ENCODE measurements at regions not wholly inside any gene's neighbourhood (a gene's known extent, or its start where the extent isn't known, plus 50 kb on each side); places are given as distances from the start of the nearest gene placed in this dataset.

- H3K27ac ChIP-seq, result no peak overlapping the region
- H3K4me3 ChIP-seq (ENCODE audit: low read depth, low read length), result no peak overlapping the region
- TF ChIP-seq CTCF (IDR thresholded peaks at IDR 0.05; ENCODE audit: low read depth, low read length), result no peak
- DNase-seq, result no peak
- no peaks in the 10 kb centered on the region for H3K36me3 ChIP-seq
- H3K9me3 ChIP-seq (ENCODE audit: severe bottlenecking), result no peaks in the 10 kb centered on the region
- no peaks in the 10 kb centered on the region for H3K27me3 ChIP-seq (ENCODE audit: insufficient read depth, low read depth, severe bottlenecking)
Observed at GRCh38 chr16:54490112-54490488, 203.5 kb upstream of the IRX3 start.

GRCh38 chr16:54489225-54490111 is 202.9 kb upstream of the IRX3 start:
- DNase-seq, result no peak
- H3K27me3 ChIP-seq (ENCODE audit: insufficient read depth, low read depth, severe bottlenecking), result no peaks in the 10 kb centered on the region
- H3K36me3 ChIP-seq, result no peaks in the 10 kb centered on the region
- H3K4me3 ChIP-seq (ENCODE audit: low read depth, low read length), result no peak overlapping the region
- TF ChIP-seq CTCF (IDR thresholded peaks at IDR 0.05; ENCODE audit: low read depth, low read length), result no peak
- H3K27ac ChIP-seq, result no peak overlapping the region
- no peaks in the 10 kb centered on the region for H3K9me3 ChIP-seq (ENCODE audit: severe bottlenecking)

- Histone ChIP-seq H3K36me3 (no peaks in the 10 kb centered on the region), H3K27me3 (ENCODE audit: insufficient read depth, low read depth, severe bottlenecking) (no peaks in the 10 kb centered on the region), H3K9me3 (ENCODE audit: severe bottlenecking) (no peaks in the 10 kb centered on the region), H3K4me3 (ENCODE audit: low read depth, low read length) (no peak overlapping the region), H3K27ac (no peak overlapping the region)
- DNase-seq, result no peak
- no peak for TF ChIP-seq CTCF (IDR thresholded peaks at IDR 0.05; ENCODE audit: low read depth, low read length)
Observed at GRCh38 chr16:54488729-54489128, 202.1 kb upstream of the IRX3 start.

GRCh38 chr16:54487933-54488332 is 201.3 kb upstream of the IRX3 start:
- TF ChIP-seq CTCF (IDR thresholded peaks at IDR 0.05; ENCODE audit: low read depth, low read length), result no peak
- Histone ChIP-seq H3K4me3 (ENCODE audit: low read depth, low read length) (no peak overlapping the region), H3K27me3 (ENCODE audit: insufficient read depth, low read depth, severe bottlenecking) (no peaks in the 10 kb centered on the region), H3K27ac (no peak overlapping the region), H3K9me3 (ENCODE audit: severe bottlenecking) (no peaks in the 10 kb centered on the region), H3K36me3 (no peaks in the 10 kb centered on the region)
- no peak for DNase-seq

- no peak for DNase-seq
- no peak for TF ChIP-seq CTCF (IDR thresholded peaks at IDR 0.05; ENCODE audit: low read depth, low read length)
- H3K9me3 ChIP-seq (ENCODE audit: severe bottlenecking), result no peaks in the 10 kb centered on the region
- no peaks in the 10 kb centered on the region for H3K36me3 ChIP-seq
- no peak overlapping the region for H3K27ac ChIP-seq
- no peaks in the 10 kb centered on the region for H3K27me3 ChIP-seq (ENCODE audit: insufficient read depth, low read depth, severe bottlenecking)
- no peak overlapping the region for H3K4me3 ChIP-seq (ENCODE audit: low read depth, low read length)
Observed at GRCh38 chr16:54484700-54485099, 198.1 kb upstream of the IRX3 start.
